CD8-positive, alpha-beta memory T cell (primary cell): ENCODE measurements at regions not wholly inside any gene's neighbourhood (a gene's known extent, or its start where the extent isn't known, plus 50 kb on each side); places are given as distances from the start of the nearest gene placed in this dataset.
"Not testable (repeated sequence)": the region's sequence is repeated elsewhere in the genome, so short reads cannot be mapped to it uniquely, and the experiment has no call there.

Source experiments
- CTCF ChIA-PET: fragments of 350-600 bp; sonication (Branson Sonifier 250); formaldehyde crosslinking; loops from one replicate; lab custom pipeline; 2021; ENCODE audit warnings: antibody characterized with exemption; lab: Charles Lee
- POLR2A ChIA-PET: fragments of 350-600 bp; sonication (Branson Sonifier 250); formaldehyde crosslinking; loops from one replicate; lab custom pipeline; 2021; ENCODE audit warnings: antibody characterized with exemption; lab: Charles Lee
- DNase-seq, 5 donors: peaks; one replicate each; pipeline versions ENCODE4 v3.0.0 to v3.0.0-alpha.2; 2020 to 2022; ENCODE audit warnings: mixed read lengths in 1 of 5
- H3K27ac ChIP-seq: one replicate; pipeline ENCODE4 v1.7.0; 2013; ENCODE audit warnings: low read depth, mild to moderate bottlenecking, low read length, moderate library complexity
- H3K27me3 ChIP-seq: 2 replicates; pipeline ENCODE4 v1.7.0; 2013; ENCODE audit warnings: low read length, mild to moderate bottlenecking; ENCODE audit not compliant: insufficient read depth, poor library complexity, severe bottlenecking
- H3K36me3 ChIP-seq: 2 replicates; pipeline ENCODE4 v1.7.0; 2013; ENCODE audit warnings: mild to moderate bottlenecking, low read length, moderate library complexity; ENCODE audit not compliant: insufficient read depth
- H3K4me1 ChIP-seq: 2 replicates; pipeline ENCODE4 v1.7.0; 2013; ENCODE audit warnings: mild to moderate bottlenecking, low read length, moderate library complexity; ENCODE audit not compliant: insufficient read depth
- H3K4me3 ChIP-seq: 2 replicates; pipeline ENCODE4 v1.7.0; 2013; ENCODE audit warnings: mild to moderate bottlenecking, low read length
- H3K9me3 ChIP-seq: 2 replicates; pipeline ENCODE4 v1.7.0; 2013; ENCODE audit warnings: mild to moderate bottlenecking, low read length
- H3K27ac Mint-ChIP-seq, 8 donors: one replicate each; pipeline ENCODE4 v1.8.0; 2020 to 2021; ENCODE audit warnings: mixed read lengths in 8 of 8, mild to moderate bottlenecking in 6 of 8, inconsistent platforms in 3 of 8, moderate library complexity in 3 of 8
- H3K27me3 Mint-ChIP-seq, 2 donors: one replicate each; pipeline ENCODE4 v1.8.0; 2020 to 2021; ENCODE audit warnings: mixed read lengths in 2 of 2, mild to moderate bottlenecking in 1 of 2, moderate library complexity in 1 of 2
- H3K36me3 Mint-ChIP-seq, 3 donors: one replicate each; pipeline ENCODE4 v1.8.0; 2020 to 2021; ENCODE audit warnings: mixed read lengths in 3 of 3, inconsistent platforms in 1 of 3, mild to moderate bottlenecking in 1 of 3
- H3K4me1 Mint-ChIP-seq, 3 donors: one replicate each; pipeline ENCODE4 v1.8.0; 2020 to 2021; ENCODE audit warnings: mixed read lengths in 3 of 3, inconsistent platforms in 1 of 3, mild to moderate bottlenecking in 1 of 3
- H3K4me3 Mint-ChIP-seq, 7 donors: one replicate each; pipeline ENCODE4 v1.8.0; 2020 to 2021; ENCODE audit warnings: mixed read lengths in 7 of 7, mild to moderate bottlenecking in 6 of 7, moderate library complexity in 4 of 7, inconsistent platforms in 2 of 7
- H3K9me3 Mint-ChIP-seq, 5 donors: one replicate each; pipeline ENCODE4 v1.8.0; 2020 to 2022; ENCODE audit warnings: mixed read lengths in 5 of 5, mild to moderate bottlenecking in 3 of 5, moderate library complexity in 2 of 5, inconsistent platforms in 1 of 5

DNA sequence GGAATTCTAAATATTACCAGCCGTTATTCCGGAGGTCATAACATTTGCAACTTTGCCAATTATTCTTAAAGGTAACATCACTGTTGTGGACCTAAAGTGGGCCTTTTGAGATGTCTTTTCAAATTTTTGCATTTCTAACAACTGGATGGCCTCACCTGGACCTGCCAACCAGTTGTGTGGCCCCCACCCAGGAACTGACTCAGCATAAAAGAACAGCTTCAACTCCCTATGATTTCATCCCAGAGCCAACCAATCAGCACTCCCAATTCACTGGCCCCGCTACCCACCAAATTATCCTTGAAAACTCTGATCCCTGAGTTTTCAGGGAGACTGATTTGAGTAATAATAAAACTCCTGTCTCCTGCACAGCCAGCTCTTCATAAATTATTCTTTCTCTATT lies 489.7 kb upstream of the LMCD1 start:
- POLR2A ChIA-PET = no interaction called here
- peaks cover 0 to 1% of the 10 kb centered on the region in 2 donors for H3K27me3 Mint-ChIP-seq
- CTCF ChIA-PET = no interaction called here

DNA sequence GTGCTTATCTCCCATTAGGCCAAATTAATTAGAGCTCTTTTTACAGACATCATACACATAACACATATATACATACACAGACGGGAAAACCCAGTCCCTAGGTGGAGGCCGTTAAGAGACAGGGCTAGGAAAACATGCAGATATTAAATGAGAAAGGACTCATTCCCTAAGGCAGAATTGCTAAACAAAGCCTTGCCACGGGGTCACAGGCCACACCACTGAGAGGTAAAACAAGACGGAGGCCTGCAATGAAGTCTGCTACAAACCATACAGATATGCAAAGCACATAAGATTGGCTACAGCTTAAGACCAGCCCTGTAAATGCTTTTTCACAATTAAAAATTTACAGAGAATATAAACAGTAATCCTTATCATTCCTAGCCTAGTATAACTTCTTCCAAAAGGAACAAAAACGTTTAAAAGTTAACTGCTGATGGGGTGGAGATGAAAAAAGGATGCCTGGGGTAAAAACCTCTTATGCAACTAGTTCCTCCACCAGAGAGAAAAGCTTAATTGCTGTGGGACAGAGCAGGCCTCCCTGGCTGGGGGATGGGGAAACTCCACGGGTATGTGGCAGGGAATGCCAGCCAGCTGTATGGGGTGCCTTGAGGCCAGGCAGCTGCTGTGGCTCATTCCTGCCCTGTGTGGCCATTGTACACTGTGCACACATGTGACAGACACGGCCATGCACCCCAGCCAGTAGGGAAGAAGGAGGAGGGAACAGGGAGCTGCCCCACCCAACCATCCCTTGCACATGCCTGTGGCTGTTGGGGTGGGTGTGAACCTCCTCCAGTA lies 481.4 kb upstream of the LMCD1 start:
- H3K36me3 Mint-ChIP-seq = no peaks in the 10 kb centered on the region
- POLR2A ChIA-PET = no interaction called here
- no peak overlapping the region for H3K4me3 Mint-ChIP-seq
- Histone ChIP-seq H3K4me3 (no peak overlapping the region), H3K4me1 (no peaks in the 10 kb centered on the region), H3K36me3 (no peaks in the 10 kb centered on the region), H3K9me3 (no peaks in the 10 kb centered on the region), H3K27ac (no peak overlapping the region), H3K27me3 (no peaks in the 10 kb centered on the region)
- no peak overlapping the region for H3K27ac Mint-ChIP-seq
- DNase-seq = no peak
- peaks cover 0 to 1% of the 10 kb centered on the region in 2 donors for H3K27me3 Mint-ChIP-seq
- CTCF ChIA-PET = no interaction called here
- H3K4me1 Mint-ChIP-seq = no peaks in the 10 kb centered on the region
- H3K9me3 Mint-ChIP-seq = peaks cover 9 to 20% (median 12%) of the 10 kb centered on the region in 5 donors

More for the DNA sequence above, 489.7 kb upstream of the LMCD1 start:
- no peaks in the 10 kb centered on the region for H3K4me1 Mint-ChIP-seq
- H3K27ac Mint-ChIP-seq = no peak overlapping the region
- Histone ChIP-seq H3K27ac (no peak overlapping the region), H3K9me3 (no peaks in the 10 kb centered on the region), H3K4me3 (no peak overlapping the region), H3K4me1 (no peaks in the 10 kb centered on the region), H3K36me3 (no peaks in the 10 kb centered on the region), H3K27me3 (no peaks in the 10 kb centered on the region)
- H3K4me3 Mint-ChIP-seq = no peak overlapping the region
- no peak for DNase-seq
- peaks cover 0 to 7% (median 0%) of the 10 kb centered on the region in 5 donors for H3K9me3 Mint-ChIP-seq
- H3K36me3 Mint-ChIP-seq = no peaks in the 10 kb centered on the region

DNA sequence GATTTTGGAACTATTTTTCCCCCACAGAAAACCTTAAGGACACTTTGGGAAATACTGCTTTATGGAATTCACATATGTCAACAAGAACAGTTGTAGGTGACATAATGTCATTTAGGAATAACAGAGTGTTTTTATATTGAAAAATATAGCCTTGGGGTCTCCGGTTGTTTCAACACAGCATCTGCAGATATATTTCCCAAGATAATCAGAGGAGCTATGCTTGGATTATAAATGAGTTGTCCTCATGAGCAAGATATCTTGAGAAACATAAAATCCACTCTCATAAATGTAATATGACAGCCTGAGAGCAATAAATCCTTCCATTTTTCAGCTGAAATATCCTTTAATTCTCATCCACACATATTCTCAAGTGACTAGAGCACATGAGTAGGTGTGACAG lies 473.7 kb upstream of the LMCD1 start:
- Histone ChIP-seq H3K36me3 (no peaks in the 10 kb centered on the region), H3K27me3 (no peaks in the 10 kb centered on the region), H3K27ac (no peak overlapping the region), H3K9me3 (no peaks in the 10 kb centered on the region), H3K4me1 (no peaks in the 10 kb centered on the region), H3K4me3 (no peak overlapping the region)
- Mint-ChIP-seq H3K27ac (no peak overlapping the region), H3K36me3 (no peaks in the 10 kb centered on the region), H3K27me3 (no peaks in the 10 kb centered on the region), H3K4me3 (no peak overlapping the region), H3K9me3 (peaks cover 4 to 9% (median 6%) of the 10 kb centered on the region in 5 donors), H3K4me1 (no peaks in the 10 kb centered on the region)
- POLR2A ChIA-PET = interaction anchor here (0.5 kb wide), 1 partner anchor 79 kb away, joined by 3 read pairs; no protein-coding TSS in a partner anchor
- CTCF ChIA-PET = no interaction called here
- no peak for DNase-seq

DNA sequence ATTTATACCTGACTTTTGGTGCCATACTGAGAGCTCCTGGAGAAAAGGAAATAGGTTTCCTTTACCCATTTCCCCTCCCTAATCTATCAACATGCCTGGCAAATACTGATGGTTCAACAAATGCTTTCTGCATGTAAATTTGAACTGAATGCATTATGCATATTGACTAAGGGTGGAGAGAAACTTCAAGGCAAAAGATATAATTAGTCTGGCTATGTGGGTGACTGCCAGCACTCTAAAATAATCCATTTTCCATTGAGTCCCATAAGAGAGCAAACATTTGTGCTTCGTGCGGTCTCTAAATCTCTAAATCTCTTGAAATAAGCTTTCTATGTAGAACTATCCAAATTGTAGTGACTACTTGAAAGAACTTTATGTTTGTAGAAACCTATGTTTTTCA lies 451.3 kb upstream of the LMCD1 start:
- POLR2A ChIA-PET = no interaction called here
- Histone ChIP-seq H3K4me1 (no peaks in the 10 kb centered on the region), H3K36me3 (no peaks in the 10 kb centered on the region), H3K9me3 (no peaks in the 10 kb centered on the region), H3K27me3 (no peaks in the 10 kb centered on the region), H3K27ac (no peak overlapping the region), H3K4me3 (no peak overlapping the region)
- Mint-ChIP-seq H3K9me3 (peaks cover 0 to 5% (median 0%) of the 10 kb centered on the region in 5 donors), H3K4me1 (no peaks in the 10 kb centered on the region), H3K36me3 (no peaks in the 10 kb centered on the region), H3K27ac (no peak overlapping the region), H3K27me3 (no peaks in the 10 kb centered on the region), H3K4me3 (no peak overlapping the region)
- CTCF ChIA-PET = no interaction called here
- no peak for DNase-seq

DNA sequence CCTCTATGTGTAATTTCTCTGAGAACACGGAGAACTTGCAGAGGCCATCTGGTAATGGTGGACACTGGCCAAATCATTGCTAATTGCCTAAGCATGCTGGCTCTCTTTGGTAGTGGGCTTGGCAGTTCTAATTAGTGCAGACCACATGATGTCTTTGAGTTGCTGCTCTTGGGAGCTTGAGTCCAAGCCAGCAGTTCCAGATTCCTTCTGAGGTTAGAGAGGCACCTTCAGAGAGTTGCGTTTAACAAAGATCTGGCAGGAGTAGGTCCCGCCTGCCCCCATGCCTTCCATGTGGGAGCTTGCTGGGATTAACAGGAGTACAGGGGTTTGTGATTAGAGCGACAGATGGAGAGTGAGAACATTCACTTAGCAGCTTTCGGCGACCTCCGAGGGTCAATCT lies 449.0 kb upstream of the LMCD1 start:
- POLR2A ChIA-PET = no interaction called here

DNA sequence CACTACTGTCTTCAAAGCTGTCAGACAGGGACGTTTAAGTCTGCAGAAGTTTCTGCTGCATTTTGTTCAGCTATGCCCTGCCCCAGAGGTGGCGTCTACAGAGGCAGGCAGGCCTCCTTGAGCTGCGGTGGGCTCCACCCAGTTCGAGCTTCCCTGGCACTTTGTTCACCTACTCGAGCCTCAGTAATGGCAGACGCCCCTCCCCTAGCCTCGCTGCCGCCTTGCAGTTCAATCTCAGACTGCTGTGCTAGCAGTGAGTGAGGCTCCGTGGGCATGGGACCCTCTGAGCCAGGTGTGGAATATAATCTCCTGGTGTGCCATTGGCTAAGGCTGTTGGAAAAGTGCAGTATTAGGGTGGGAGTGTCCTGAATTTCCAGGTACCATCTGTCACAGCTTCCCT lies 433.5 kb upstream of the LMCD1 start:
- not testable (repeated sequence) for H3K36me3 Mint-ChIP-seq

More for the DNA sequence above, 449.0 kb upstream of the LMCD1 start:
- CTCF ChIA-PET = no interaction called here
- no peak overlapping the region for H3K4me3 Mint-ChIP-seq
- DNase-seq = no peak
- Histone ChIP-seq H3K9me3 (no peaks in the 10 kb centered on the region), H3K36me3 (no peaks in the 10 kb centered on the region), H3K4me1 (no peaks in the 10 kb centered on the region), H3K27ac (no peak overlapping the region), H3K27me3 (no peaks in the 10 kb centered on the region), H3K4me3 (no peak overlapping the region)
- no peaks in the 10 kb centered on the region for H3K27me3 Mint-ChIP-seq
- peaks cover 0 to 5% (median 2%) of the 10 kb centered on the region in 5 donors for H3K9me3 Mint-ChIP-seq
- H3K4me1 Mint-ChIP-seq = no peaks in the 10 kb centered on the region
- no peaks in the 10 kb centered on the region for H3K36me3 Mint-ChIP-seq
- H3K27ac Mint-ChIP-seq = no peak overlapping the region

DNA sequence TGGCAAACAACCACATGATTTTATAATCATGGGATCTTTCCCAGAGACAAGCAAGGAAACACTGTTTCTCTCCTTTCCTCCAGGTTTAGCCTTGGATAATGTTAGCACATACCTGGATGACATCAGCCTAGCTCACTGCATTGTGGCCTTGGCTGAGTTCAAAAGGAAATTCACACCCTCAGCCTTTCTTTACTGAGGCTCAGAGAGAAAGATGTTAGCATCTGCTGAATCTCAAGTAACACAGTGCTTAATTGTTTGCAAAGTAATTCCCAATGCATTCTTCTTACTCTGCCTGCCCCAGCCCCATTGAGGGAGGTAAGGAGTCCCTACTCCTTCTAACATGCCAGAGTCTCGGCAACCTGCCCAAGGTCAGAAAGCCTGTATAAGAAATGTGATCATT lies 432.2 kb upstream of the LMCD1 start:
- Histone ChIP-seq H3K4me3 (no peak overlapping the region), H3K4me1 (no peaks in the 10 kb centered on the region), H3K27ac (no peak overlapping the region), H3K27me3 (no peaks in the 10 kb centered on the region), H3K9me3 (no peaks in the 10 kb centered on the region), H3K36me3 (no peaks in the 10 kb centered on the region)
- Mint-ChIP-seq H3K36me3 (no peaks in the 10 kb centered on the region), H3K4me3 (no peak overlapping the region), H3K4me1 (no peaks in the 10 kb centered on the region), H3K27ac (no peak overlapping the region), H3K9me3 (peaks cover 0 to 6% (median 4%) of the 10 kb centered on the region in 5 donors), H3K27me3 (no peaks in the 10 kb centered on the region)
- POLR2A ChIA-PET = no interaction called here
- no peak for DNase-seq
- CTCF ChIA-PET = no interaction called here

More for the DNA sequence above, 433.5 kb upstream of the LMCD1 start:
- POLR2A ChIA-PET, H3K4me3 ChIP-seq, H3K27me3 Mint-ChIP-seq, H3K27ac ChIP-seq, H3K36me3 ChIP-seq, H3K27me3 ChIP-seq, CTCF ChIA-PET, H3K4me3 Mint-ChIP-seq, H3K4me1 ChIP-seq, H3K9me3 Mint-ChIP-seq, H3K9me3 ChIP-seq, H3K4me1 Mint-ChIP-seq, H3K27ac Mint-ChIP-seq, DNase-seq: not testable (repeated sequence)

DNA sequence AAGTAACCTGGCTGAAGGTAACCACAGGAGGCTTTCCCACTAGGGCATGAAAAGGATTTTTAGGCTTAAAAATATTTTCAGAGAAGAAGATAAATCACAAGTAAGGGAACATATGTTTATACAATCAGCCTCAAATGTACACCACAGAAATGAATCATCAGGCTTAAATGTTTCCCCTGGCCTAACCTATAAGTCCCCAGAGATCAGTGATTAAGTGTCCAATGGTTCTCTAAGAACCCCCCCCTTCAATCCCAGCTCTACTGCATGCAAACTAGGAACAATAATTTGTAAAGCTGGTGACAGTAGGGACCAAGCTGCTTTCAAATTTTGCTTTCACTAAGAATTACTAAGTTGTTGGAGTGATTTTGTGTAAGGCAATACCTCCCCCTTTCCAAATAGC lies 431.6 kb upstream of the LMCD1 start:
- Mint-ChIP-seq H3K27me3 (no peaks in the 10 kb centered on the region), H3K27ac (no peak overlapping the region), H3K36me3 (no peaks in the 10 kb centered on the region), H3K9me3 (peaks cover 0 to 6% (median 4%) of the 10 kb centered on the region in 5 donors), H3K4me3 (no peak overlapping the region), H3K4me1 (no peaks in the 10 kb centered on the region)
- Histone ChIP-seq H3K9me3 (no peaks in the 10 kb centered on the region), H3K4me3 (no peak overlapping the region), H3K36me3 (no peaks in the 10 kb centered on the region), H3K27me3 (no peaks in the 10 kb centered on the region), H3K4me1 (no peaks in the 10 kb centered on the region), H3K27ac (no peak overlapping the region)
- no peak for DNase-seq
- CTCF ChIA-PET = no interaction called here
- POLR2A ChIA-PET = no interaction called here
